ENCODE measurements at regions not wholly inside any gene's neighbourhood (a gene's known extent, or its start where the extent isn't known, plus 50 kb on each side); places are given as distances from the start of the nearest gene placed in this dataset.

- no peak for DNase-seq
These were observed 135.6 kb upstream of the SMIM21 start for GRCh38 chr18:75563150-75563549.

GRCh38 chr18:75562216-75562615 lies 134.7 kb upstream of the SMIM21 start:
- no peak for DNase-seq

- DNase-seq, result no peak
These were observed 131.3 kb upstream of the SMIM21 start for GRCh38 chr18:75558790-75559189.

GRCh38 chr18:75556841-75557240 lies 129.3 kb upstream of the SMIM21 start:
- DNase-seq, result no peak

GRCh38 chr18:75554644-75555185 lies 127.2 kb upstream of the SMIM21 start:
- no peak for DNase-seq

GRCh38 chr18:75554176-75554575 lies 126.7 kb upstream of the SMIM21 start:
- DNase-seq, result no peak

- no peak for DNase-seq
These were observed 125.5 kb upstream of the SMIM21 start for GRCh38 chr18:75553021-75553420.

- DNase-seq, result no peak
These were observed 123.6 kb upstream of the SMIM21 start for GRCh38 chr18:75551071-75551470.

- DNase-seq, result no peak
These were observed 120.9 kb upstream of the SMIM21 start for GRCh38 chr18:75548353-75548905.

- no peak for DNase-seq
These were observed 119.5 kb upstream of the SMIM21 start for GRCh38 chr18:75546964-75547363.

GRCh38 chr18:75545189-75545588 lies 117.7 kb upstream of the SMIM21 start:
- DNase-seq, result no peak

GRCh38 chr18:75544496-75544895 lies 117.0 kb upstream of the SMIM21 start:
- no peak for DNase-seq

GRCh38 chr18:75544051-75544481 lies 116.6 kb upstream of the SMIM21 start:
- no peak for DNase-seq

GRCh38 chr18:75538727-75539126 lies 111.2 kb upstream of the SMIM21 start:
- DNase-seq, result no peak

GRCh38 chr18:75533950-75534349 lies 106.4 kb upstream of the SMIM21 start:
- DNase-seq, result no peak

GRCh38 chr18:75533209-75533608 lies 105.7 kb upstream of the SMIM21 start:
- DNase-seq, result no peak

- DNase-seq, result no peak
These were observed 104.5 kb upstream of the SMIM21 start for GRCh38 chr18:75531851-75532459.

GRCh38 chr18:75531212-75531850 lies 103.8 kb upstream of the SMIM21 start:
- no peak for DNase-seq

GRCh38 chr18:75530566-75531211 lies 103.2 kb upstream of the SMIM21 start:
- DNase-seq, result no peak

GRCh38 chr18:75530118-75530517 lies 102.6 kb upstream of the SMIM21 start:
- DNase-seq, result no peak

GRCh38 chr18:75529394-75529793 lies 101.9 kb upstream of the SMIM21 start:
- DNase-seq, result no peak

GRCh38 chr18:75527848-75528685 lies 100.6 kb upstream of the SMIM21 start:
- no peak for DNase-seq

GRCh38 chr18:75526038-75526437 lies 98.5 kb upstream of the SMIM21 start:
- no peak for DNase-seq
